ENCODE measurements at regions not wholly inside any gene's neighbourhood (a gene's known extent, or its start where the extent isn't known, plus 50 kb on each side); places are given as distances from the start of the nearest gene placed in this dataset.

DNA sequence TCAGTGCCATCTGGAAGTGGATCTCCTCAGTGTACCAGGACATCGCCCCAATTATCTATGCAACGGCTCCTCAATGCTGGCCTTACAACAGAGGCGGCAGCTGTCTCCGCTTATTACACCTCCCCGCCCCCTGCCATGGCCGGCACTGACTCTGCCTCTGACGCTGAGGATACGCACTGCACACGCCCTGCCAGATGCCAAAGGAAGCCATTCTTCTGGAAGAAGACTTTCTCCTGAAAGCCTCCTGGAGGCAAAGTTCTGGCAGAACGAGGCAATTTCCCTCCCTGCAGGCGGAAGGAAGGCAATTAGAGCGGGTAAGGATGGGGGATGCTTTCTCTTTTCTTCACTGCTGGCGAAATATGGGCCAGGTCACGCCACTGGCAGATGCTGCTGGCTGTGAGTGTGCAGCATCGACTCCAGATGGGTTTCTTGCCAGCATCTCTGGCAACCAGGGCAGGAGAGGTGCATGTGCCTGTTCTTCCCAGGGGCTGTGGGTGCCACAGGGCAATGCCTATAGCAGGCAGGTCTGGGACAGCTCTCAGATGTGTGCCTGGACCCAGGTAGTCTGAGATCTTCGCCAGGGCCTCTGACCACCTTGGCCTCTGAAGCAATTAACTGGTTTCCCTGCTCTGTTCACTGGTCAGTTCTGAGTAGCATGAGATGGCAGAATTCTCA, 62.2 kb upstream of the MRPS22 start:
- TF ChIP-seq, protein P1, sequence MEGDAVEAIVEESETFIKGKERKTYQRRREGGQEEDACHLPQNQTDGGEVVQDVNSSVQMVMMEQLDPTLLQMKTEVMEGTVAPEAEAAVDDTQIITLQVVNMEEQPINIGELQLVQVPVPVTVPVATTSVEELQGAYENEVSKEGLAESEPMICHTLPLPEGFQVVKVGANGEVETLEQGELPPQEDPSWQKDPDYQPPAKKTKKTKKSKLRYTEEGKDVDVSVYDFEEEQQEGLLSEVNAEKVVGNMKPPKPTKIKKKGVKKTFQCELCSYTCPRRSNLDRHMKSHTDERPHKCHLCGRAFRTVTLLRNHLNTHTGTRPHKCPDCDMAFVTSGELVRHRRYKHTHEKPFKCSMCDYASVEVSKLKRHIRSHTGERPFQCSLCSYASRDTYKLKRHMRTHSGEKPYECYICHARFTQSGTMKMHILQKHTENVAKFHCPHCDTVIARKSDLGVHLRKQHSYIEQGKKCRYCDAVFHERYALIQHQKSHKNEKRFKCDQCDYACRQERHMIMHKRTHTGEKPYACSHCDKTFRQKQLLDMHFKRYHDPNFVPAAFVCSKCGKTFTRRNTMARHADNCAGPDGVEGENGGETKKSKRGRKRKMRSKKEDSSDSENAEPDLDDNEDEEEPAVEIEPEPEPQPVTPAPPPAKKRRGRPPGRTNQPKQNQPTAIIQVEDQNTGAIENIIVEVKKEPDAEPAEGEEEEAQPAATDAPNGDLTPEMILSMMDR (conservative IDR thresholded peaks at IDR 0.05; ENCODE audit: low read depth, low read length), result no peak
- TF ChIP-seq EZH2 (IDR thresholded peaks at IDR 0.05; ENCODE audit: borderline replicate concordance, low read depth, low read length, poor library complexity, severe bottlenecking), result no peak

Data from A673 (cell line).